GM10266 (cell line): ENCODE measurements at regions not wholly inside any gene's neighbourhood (a gene's known extent, or its start where the extent isn't known, plus 50 kb on each side); places are given as distances from the start of the nearest gene placed in this dataset.

Experiments
- DNase-seq: peaks from one replicate; pipeline ENCODE4 v3.0.0; 2012; ENCODE audit errors: extremely low spot score
- TF ChIP-seq, protein P1 (sequence below): IDR thresholded peaks from 2 replicates; pipeline ENCODE4 v1.5.1; 2012; ENCODE audit warnings: mild to moderate bottlenecking, low read depth; ENCODE audit not compliant: control insufficient read depth, insufficient read depth; ENCODE audit errors: missing control alignments

DNA sequence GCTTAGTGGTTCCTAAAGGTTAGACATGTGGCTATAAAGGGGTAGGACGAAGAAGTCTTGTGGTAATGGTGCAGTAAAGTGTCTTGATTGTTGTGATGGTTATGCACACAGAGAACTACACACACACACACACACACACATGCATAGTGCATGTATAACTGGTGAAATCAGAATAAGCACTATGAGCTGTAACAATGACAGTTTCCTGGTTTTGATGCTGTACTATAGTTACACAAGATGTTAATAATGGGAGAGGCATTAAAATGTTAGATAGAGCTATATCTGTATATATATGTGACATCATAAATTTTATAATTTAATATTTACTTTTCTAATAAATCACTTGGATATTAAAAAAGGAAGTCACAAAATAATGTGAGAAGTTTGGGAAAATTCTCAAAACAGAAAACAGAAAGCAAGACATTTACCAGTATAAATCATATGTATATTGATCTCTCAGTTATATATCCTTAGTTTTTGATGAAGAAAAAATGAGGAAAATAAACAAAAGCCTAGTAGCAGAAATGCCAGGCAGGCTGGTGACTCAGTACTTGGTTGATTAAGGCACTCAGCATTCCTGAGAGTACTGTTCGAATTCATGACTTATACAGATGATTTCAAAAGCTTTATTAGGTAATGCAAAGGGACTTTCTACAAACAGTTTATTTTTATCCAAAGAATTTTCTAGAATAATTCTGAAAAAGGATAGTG is 350.5 kb upstream of the DAB2 start:
- DNase-seq = no peak

DNA sequence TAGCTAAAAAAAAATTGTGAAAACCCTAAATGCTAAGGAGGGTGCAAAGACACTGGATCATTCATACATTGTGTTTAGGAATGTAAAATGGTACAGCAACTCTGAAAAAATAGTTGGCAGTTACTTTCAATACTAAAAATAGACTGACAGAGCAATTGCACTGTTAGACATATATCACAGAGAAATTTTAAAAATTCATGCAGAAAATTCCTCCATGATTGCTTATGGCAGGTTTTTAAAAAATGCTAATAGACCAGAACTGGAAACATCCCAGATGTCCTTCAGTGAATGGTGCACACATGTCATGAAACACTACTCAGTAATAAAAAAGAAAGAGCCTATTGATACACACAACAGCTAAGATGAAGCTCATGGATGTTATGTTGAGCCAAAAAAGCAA is 349.8 kb upstream of the DAB2 start:
- TF ChIP-seq, protein P1, sequence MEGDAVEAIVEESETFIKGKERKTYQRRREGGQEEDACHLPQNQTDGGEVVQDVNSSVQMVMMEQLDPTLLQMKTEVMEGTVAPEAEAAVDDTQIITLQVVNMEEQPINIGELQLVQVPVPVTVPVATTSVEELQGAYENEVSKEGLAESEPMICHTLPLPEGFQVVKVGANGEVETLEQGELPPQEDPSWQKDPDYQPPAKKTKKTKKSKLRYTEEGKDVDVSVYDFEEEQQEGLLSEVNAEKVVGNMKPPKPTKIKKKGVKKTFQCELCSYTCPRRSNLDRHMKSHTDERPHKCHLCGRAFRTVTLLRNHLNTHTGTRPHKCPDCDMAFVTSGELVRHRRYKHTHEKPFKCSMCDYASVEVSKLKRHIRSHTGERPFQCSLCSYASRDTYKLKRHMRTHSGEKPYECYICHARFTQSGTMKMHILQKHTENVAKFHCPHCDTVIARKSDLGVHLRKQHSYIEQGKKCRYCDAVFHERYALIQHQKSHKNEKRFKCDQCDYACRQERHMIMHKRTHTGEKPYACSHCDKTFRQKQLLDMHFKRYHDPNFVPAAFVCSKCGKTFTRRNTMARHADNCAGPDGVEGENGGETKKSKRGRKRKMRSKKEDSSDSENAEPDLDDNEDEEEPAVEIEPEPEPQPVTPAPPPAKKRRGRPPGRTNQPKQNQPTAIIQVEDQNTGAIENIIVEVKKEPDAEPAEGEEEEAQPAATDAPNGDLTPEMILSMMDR = no peak
- no peak for DNase-seq

More for the DNA sequence above, 350.5 kb upstream of the DAB2 start:
- TF ChIP-seq, protein P1 = no peak

DNA sequence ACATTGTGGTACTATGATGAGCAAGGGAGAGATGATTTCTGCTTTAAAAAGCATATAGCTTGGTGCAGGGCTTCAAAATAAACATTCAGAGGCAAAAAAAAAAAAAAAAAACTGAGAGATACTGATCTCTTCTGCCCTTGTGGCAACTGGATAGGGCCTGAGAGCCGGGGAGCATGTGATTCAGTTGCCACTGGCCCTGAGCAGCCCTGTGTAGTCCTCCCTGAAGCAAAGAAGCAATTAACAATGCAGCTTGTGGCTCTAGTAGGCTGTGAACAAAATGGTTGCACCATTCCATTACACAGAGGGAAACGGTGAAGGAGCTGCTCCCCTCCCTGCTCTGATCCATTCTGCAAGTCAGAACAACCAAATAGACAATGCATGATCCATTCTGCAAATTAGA is 347.5 kb upstream of the DAB2 start:
- DNase-seq = no peak
- TF ChIP-seq, protein P1 = no peak

DNA sequence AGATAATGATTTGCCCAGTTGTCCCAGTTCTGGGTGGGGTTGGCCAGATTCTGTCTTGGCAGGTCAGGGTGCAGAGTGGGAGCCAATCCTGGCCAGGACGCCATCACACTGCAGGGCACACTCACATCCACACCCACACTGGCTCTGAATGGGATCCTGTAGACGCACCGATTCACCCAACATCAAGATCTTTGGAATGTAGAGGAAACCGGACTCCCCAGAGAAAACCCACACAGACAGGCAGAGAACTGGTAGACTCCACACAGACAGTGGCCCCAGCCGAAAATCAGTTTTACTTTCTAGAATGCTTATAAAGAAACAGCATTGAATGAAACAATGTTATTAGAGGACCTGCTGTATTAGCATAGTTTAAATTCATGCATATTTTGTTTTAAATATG is 343.1 kb upstream of the DAB2 start:
- TF ChIP-seq, protein P1 = no peak
- no peak for DNase-seq

DNA sequence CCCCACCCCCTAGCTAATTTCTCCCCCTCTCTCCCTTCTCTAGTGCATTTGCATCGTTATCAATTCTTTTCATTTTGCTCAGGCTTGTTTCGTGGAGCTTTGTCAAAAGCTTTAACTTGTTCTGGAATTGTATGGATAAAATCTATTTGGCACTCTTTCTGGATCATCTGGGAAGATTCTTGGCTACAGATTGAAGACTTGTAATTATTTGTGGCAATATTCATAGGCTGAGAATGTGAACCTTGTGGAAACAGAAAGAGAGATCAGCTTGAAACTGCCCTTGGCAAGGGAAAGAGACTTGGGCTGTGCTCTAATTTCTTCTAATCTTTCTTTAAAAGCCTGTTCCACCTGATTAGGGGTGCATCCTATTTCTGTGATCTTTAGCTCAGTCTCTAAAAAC is 340.6 kb upstream of the DAB2 start:
- DNase-seq = no peak
- TF ChIP-seq, protein P1 = no peak

DNA sequence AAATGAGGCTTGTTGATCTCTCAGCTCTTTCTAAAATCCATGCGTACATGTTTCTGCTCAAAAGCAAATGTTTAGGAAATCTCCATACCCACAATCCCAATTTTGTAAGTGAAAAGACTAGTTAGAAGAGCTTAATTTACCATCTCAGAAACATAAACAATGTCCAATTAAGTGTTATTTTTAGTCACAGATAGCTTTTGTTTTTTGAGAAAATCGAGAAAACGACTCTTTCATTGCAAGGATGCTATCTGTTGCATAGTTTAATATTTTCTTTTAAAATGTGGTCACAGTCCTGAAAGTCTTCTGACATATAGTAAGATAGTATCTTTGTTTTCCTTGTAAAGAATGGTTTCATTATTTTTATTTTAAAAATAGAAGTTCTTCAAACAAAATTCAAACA is 338.0 kb upstream of the DAB2 start:
- TF ChIP-seq, protein P1 = no peak
- no peak for DNase-seq

DNA sequence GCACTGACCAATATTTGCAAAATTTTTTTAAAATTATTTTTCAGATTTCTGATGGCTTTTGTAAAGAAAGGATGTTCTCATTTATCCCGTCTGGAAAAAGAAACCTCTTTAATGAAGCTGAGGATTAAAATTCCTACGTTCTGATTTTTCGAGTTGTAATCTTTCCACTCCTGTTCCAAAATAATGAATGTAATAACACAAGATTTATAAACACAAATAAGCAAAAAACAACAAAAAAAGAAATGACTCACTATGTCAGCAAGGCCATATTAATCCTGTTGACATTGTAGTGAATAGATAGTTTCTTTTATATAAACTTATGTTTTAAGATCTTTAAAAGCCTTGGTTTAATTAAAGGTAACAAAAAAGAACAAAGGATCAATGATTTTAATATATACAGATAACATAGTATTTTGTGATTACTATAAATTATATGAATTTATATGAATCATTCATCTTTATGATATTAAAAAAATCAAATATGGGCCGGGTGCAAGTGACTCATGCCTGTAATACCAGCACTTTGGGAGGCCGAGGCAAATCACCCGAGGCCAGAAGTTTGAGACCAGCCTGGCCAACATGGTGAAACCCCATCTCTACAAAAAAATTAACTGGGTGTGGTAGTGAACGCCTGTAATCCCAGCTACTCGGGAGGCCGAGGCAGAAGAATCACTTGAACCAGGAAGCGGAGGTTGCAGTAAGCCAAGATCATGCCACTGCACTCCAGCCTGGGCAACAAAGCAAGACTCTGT is 336.6 kb upstream of the DAB2 start:
- TF ChIP-seq, protein P1 = no peak

More for the DNA sequence above, 336.6 kb upstream of the DAB2 start:
- no peak for DNase-seq
